Activated gamma-delta T cell treated with anti-CD3 and anti-CD28 coated beads, Interleukin-2, amount 50 U/mL, for 16 hours (primary cell): ENCODE measurements at regions not wholly inside any gene's neighbourhood (a gene's known extent, or its start where the extent isn't known, plus 50 kb on each side); places are given as distances from the start of the nearest gene placed in this dataset.

Experiments
- DNase-seq: peaks from one replicate; pipeline ENCODE4 v3.0.0-alpha.2; 2020; ENCODE audit warnings: low read depth

GRCh38 chr17:79281803-79282202, 207.2 kb downstream of the ENGASE start:
- DNase-seq: no peak

GRCh38 chr17:79280866-79281572, 206.4 kb downstream of the ENGASE start:
- no peak for DNase-seq

- no peak for DNase-seq
These were observed 205.4 kb downstream of the ENGASE start for GRCh38 chr17:79280010-79280409.

GRCh38 chr17:79279320-79279719, 204.7 kb downstream of the ENGASE start:
- no peak for DNase-seq

GRCh38 chr17:79276821-79277220, 202.2 kb downstream of the ENGASE start:
- no peak for DNase-seq

- no peak for DNase-seq
These were observed 199.0 kb downstream of the ENGASE start for GRCh38 chr17:79273660-79274059.

- no peak for DNase-seq
These were observed 198.1 kb downstream of the ENGASE start for GRCh38 chr17:79272666-79273219.

GRCh38 chr17:79272220-79272619, 197.6 kb downstream of the ENGASE start:
- DNase-seq: no peak

GRCh38 chr17:79269620-79270019, 195.0 kb downstream of the ENGASE start:
- no peak for DNase-seq

- no peak for DNase-seq
These were observed 188.6 kb downstream of the ENGASE start for GRCh38 chr17:79263191-79263590.

GRCh38 chr17:79262624-79263023, 188.0 kb downstream of the ENGASE start:
- no peak for DNase-seq

GRCh38 chr17:79261355-79262072, 186.9 kb downstream of the ENGASE start:
- no peak for DNase-seq

- DNase-seq: no peak
These were observed 184.2 kb downstream of the ENGASE start for GRCh38 chr17:79258843-79259242.

GRCh38 chr17:79258041-79258440, 183.4 kb downstream of the ENGASE start:
- DNase-seq: no peak

- DNase-seq: no peak
These were observed 181.4 kb downstream of the ENGASE start for GRCh38 chr17:79255926-79256585.

- DNase-seq: no peak
These were observed 180.8 kb downstream of the ENGASE start for GRCh38 chr17:79255456-79255855.

GRCh38 chr17:79255046-79255445, 180.4 kb downstream of the ENGASE start:
- no peak for DNase-seq

- DNase-seq: no peak
These were observed 178.3 kb downstream of the ENGASE start for GRCh38 chr17:79252886-79253285.

GRCh38 chr17:79251824-79252223, 177.2 kb downstream of the ENGASE start:
- DNase-seq: no peak

GRCh38 chr17:79249929-79250521, 175.4 kb downstream of the ENGASE start:
- no peak for DNase-seq

GRCh38 chr17:79248843-79249493, 174.3 kb downstream of the ENGASE start:
- no peak for DNase-seq
